Activated CD4-positive, alpha-beta memory T cell treated with anti-CD3 and anti-CD28 coated beads for 36 hours (primary cell): ENCODE measurements at regions not wholly inside any gene's neighbourhood (a gene's known extent, or its start where the extent isn't known, plus 50 kb on each side); places are given as distances from the start of the nearest gene placed in this dataset.

Source experiments
- CTCF ChIA-PET: fragments of 350-600 bp; sonication (Branson Sonifier 250); formaldehyde crosslinking; loops from one replicate; lab custom pipeline; 2021; ENCODE audit warnings: antibody characterized with exemption, inconsistent platforms; lab: Charles Lee
- POLR2A ChIA-PET: fragments of 350-600 bp; sonication (Branson Sonifier 250); formaldehyde crosslinking; loops from one replicate; lab custom pipeline; 2021; ENCODE audit warnings: antibody characterized with exemption; lab: Charles Lee
- DNase-seq: peaks from one replicate; pipeline ENCODE4 v3.0.0-alpha.2; 2020
- H3K27ac Mint-ChIP-seq: one replicate; pipeline ENCODE4 v1.8.0; 2021; ENCODE audit warnings: mixed read lengths
- H3K27me3 Mint-ChIP-seq: one replicate; pipeline ENCODE4 v1.8.0; 2021; ENCODE audit warnings: mixed read lengths
- H3K36me3 Mint-ChIP-seq: one replicate; pipeline ENCODE4 v1.8.0; 2021; ENCODE audit warnings: mixed read lengths
- H3K4me1 Mint-ChIP-seq: one replicate; pipeline ENCODE4 v1.8.0; 2021; ENCODE audit warnings: low read depth, mixed read lengths
- H3K4me3 Mint-ChIP-seq: one replicate; pipeline ENCODE4 v1.8.0; 2021; ENCODE audit warnings: mild to moderate bottlenecking, mixed read lengths
- H3K9me3 Mint-ChIP-seq: one replicate; pipeline ENCODE4 v1.8.0; 2021; ENCODE audit warnings: mixed read lengths
- intact Hi-C: fragments of 100-400 bp; cut with micrococcal nuclease; formaldehyde crosslinking; loops from one replicate; pipeline ENCODE4 v1.15.1; 2023

DNA sequence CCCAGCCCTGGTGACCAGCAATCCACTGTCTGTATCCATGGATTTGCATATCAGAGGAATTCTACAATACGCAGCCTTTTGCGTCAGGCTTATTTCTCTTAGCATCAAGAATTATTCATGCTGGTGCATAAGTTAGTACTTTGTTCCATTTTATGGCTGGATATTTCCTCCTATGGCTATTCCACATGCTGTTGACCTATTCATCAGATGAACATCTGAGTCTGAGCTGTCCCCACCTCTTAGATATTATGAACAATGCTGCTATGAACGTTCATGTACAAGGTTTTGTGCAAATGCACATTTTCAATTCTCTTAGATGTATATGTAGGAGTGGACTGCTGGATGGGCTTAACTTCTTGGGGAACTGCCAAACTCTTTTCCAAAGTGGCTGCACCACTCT, 79.0 kb upstream of the CST7 start:
- H3K27me3 Mint-ChIP-seq, result peaks cover 7% of the 10 kb centered on the region
- ChIA-PET CTCF (no interaction called here), POLR2A (no interaction called here)
- no peak overlapping the region for H3K27ac Mint-ChIP-seq
- H3K4me1 Mint-ChIP-seq, result no peaks in the 10 kb centered on the region
- H3K9me3 Mint-ChIP-seq, result peaks cover 10% of the 10 kb centered on the region
- intact Hi-C loops, result no loop called here
- H3K4me3 Mint-ChIP-seq, result no peak overlapping the region
- no peak for DNase-seq
- peaks cover 3% of the 10 kb centered on the region for H3K36me3 Mint-ChIP-seq

DNA sequence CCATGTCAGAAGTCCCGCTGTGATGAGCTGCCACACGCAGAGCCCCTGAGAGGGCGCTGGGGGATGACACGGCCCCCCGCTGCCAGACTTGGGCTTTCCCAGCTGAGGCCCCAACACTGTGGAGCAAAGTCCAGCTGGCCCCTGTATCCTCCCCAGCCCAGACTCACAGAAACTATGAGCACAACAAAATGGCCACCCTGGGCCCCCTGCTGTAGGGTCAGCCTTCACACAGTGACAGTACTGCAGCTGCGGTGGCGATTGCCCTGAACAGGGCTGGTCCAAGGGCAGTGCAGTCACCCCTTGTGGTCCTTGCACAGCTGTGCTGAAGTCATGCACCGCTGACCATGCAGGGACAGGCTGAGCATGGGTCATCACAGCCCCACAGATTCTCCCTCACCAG, 78.2 kb upstream of the CST7 start:
- Mint-ChIP-seq H3K4me3 (no peak overlapping the region), H3K27ac (no peak overlapping the region), H3K4me1 (no peaks in the 10 kb centered on the region), H3K27me3 (peaks cover 7% of the 10 kb centered on the region), H3K36me3 (no peaks in the 10 kb centered on the region), H3K9me3 (peaks cover 2% of the 10 kb centered on the region)
- ChIA-PET CTCF (no interaction called here), POLR2A (no interaction called here)
- no peak for DNase-seq
- intact Hi-C loops, result no loop called here

DNA sequence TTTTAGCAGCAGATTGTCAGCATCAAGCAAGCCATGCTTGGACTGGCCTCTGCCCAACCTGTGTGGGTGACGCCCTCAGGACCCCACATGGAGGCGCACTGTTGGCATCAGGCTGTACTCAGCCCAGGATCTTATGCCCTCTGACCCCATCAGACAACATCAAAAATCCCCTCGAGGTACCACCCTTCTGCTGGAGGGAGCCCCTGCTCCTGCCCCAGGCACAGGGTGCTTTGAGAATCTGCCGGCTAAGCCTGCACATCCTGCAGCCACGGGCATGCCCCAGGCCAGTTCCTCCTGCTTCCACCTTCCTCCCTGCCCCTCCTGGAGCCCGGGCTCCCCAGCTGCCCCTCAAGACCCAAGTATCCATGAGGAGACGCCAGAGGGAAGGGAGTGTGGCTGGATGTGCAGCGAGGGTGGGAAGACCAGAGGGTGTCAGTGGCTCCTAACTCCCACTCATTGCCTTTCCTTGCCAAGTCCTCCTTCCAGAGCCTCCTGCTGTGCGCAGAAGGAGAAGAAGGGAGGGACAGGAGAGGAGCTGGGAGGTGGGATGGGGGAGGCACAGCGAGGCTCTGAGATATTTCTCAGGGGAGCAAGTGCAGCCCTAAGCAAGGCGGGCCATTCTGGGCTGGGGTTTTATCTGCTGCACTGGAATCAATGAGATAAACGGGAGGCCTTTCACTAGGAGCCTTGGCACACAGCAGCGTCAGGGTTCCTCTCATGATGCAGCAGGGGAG, 77.4 kb upstream of the CST7 start:
- H3K4me3 Mint-ChIP-seq, result no peak overlapping the region
- POLR2A ChIA-PET, result no interaction called here

DNA sequence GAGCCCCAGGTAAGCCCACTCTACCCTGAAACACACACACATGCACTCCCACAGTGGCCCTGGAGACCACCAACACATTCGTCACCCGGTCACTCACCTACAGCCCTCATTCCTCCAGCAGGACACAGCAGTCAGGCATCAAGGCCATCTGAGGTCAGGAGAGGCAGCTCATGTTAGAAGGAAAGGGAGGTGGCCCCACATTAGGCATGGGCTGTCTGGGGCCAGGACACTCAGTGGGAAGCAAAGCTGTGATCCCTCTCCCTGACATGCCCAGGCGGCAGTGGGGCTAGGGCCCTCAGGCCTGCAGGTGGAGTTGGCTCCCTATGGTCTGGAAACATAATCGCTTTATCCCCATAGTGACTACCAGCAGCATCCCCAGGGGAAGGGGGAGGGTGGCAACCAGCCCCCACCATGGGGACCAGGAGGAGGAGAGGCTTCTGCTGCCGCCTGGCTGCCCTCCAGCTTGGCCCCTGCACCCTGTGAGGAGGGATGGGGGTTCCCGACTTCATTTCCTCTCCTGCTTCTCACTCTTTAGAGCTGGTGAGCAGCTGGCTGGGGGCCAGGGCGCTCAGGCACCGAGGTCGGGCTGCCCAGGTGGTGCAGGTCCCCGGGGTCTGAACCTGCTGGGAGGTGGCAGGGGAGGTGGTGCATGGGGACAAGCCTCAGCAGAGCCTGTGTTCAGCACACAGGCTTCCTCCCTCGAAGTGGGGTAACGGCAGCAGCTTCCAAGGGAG, 76.6 kb upstream of the CST7 start:
- Mint-ChIP-seq H3K9me3 (no peaks in the 10 kb centered on the region), H3K4me1 (no peaks in the 10 kb centered on the region), H3K27me3 (peaks cover 7% of the 10 kb centered on the region), H3K4me3 (no peak overlapping the region), H3K36me3 (no peaks in the 10 kb centered on the region), H3K27ac (no peak overlapping the region)
- intact Hi-C loops, result no loop called here
- DNase-seq, result no peak
- CTCF ChIA-PET, result no interaction called here
- POLR2A ChIA-PET, result no interaction called here

More for the DNA sequence above, 77.4 kb upstream of the CST7 start:
- no peak for DNase-seq
- Mint-ChIP-seq H3K27me3 (peaks cover 7% of the 10 kb centered on the region), H3K36me3 (no peaks in the 10 kb centered on the region), H3K4me1 (no peaks in the 10 kb centered on the region), H3K9me3 (no peaks in the 10 kb centered on the region), H3K27ac (no peak overlapping the region)
- CTCF ChIA-PET, result no interaction called here
- intact Hi-C loops, result no loop called here

DNA sequence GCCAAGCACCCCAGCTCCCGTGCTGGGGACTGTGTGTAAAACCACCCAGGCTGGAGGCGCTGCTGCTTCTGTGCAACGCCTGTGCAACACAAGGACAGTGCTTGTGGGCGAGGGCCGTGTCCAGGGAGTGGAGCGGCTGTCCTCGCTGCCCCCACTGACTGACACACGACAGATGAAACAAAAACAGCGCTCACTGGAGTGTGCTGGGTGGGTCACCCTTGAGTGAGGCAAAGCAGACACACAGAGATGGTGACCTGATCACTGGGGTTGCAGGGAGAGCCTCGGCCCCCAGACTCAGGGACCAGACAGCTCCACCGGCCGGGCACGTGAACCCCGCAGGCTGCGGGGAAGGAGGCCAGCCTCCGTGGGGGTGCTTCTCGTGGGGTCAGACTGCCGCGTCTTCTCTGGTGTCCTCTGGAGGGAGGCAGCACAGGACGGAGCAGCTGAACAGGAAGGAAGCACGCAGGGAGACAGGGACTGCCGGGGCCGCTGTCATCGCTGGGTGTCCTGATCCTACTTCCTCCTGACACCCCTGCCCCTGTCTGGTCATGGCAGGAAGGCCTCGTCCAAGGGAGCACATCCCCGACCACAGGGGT, 75.9 kb upstream of the CST7 start:
- peaks cover 7% of the 10 kb centered on the region for H3K27me3 Mint-ChIP-seq
- no peak overlapping the region for H3K4me3 Mint-ChIP-seq
- H3K27ac Mint-ChIP-seq, result no peak overlapping the region
- no peaks in the 10 kb centered on the region for H3K9me3 Mint-ChIP-seq
- ChIA-PET CTCF (no interaction called here), POLR2A (no interaction called here)
- intact Hi-C loops, result no loop called here
- no peak for DNase-seq
- no peaks in the 10 kb centered on the region for H3K4me1 Mint-ChIP-seq
- no peaks in the 10 kb centered on the region for H3K36me3 Mint-ChIP-seq

DNA sequence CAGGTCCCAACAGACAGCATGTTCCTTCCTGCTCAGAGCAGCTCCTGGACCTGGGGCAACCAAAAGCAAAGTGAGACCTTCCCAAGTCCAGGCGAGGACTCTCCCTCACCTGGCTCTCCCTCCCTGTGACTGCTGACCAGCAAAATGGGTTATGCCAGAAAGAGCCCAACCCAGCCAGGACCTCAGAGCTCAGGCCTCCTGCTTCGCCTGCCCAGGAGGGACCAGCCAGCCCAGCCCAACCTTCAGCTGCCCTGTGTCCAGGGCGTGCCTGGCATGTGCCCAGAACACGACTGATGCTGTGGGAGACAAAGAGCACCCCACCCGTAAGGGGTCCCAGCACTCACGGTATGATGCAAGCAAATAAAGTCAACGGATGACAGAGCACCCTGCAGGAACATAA, 74.0 kb upstream of the CST7 start:
- no peaks in the 10 kb centered on the region for H3K4me1 Mint-ChIP-seq
- no peaks in the 10 kb centered on the region for H3K9me3 Mint-ChIP-seq
- H3K27me3 Mint-ChIP-seq, result peaks cover 7% of the 10 kb centered on the region
- DNase-seq, result no peak
- intact Hi-C loops, result no loop called here
- CTCF ChIA-PET, result no interaction called here
- H3K27ac Mint-ChIP-seq, result no peak overlapping the region
- H3K36me3 Mint-ChIP-seq, result no peaks in the 10 kb centered on the region
- H3K4me3 Mint-ChIP-seq, result no peak overlapping the region
- POLR2A ChIA-PET, result no interaction called here

DNA sequence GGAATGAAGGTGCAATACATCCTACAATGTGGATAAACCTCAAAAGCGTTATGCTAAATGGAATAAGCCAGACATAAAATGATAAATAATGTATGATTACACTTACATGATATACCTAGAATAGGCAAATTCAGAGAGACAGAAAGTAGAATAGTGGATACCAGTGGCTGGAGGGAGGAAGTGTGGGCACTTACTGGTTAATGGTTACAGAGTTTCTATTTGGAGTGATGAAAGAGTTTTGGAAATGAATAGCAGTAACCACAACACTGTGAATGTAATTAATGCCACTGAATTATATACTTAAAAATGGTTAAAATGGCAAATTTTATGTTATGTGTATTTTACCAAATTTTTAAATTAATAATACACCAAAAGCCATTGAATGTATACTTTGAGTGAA, 71.4 kb upstream of the CST7 start:
- Mint-ChIP-seq H3K4me1 (no peaks in the 10 kb centered on the region), H3K27ac (no peak overlapping the region), H3K36me3 (peaks cover 1% of the 10 kb centered on the region), H3K9me3 (no peaks in the 10 kb centered on the region), H3K27me3 (peaks cover 4% of the 10 kb centered on the region), H3K4me3 (no peak overlapping the region)
- ChIA-PET POLR2A (no interaction called here), CTCF (no interaction called here)
- intact Hi-C loops, result no loop called here
- no peak for DNase-seq

DNA sequence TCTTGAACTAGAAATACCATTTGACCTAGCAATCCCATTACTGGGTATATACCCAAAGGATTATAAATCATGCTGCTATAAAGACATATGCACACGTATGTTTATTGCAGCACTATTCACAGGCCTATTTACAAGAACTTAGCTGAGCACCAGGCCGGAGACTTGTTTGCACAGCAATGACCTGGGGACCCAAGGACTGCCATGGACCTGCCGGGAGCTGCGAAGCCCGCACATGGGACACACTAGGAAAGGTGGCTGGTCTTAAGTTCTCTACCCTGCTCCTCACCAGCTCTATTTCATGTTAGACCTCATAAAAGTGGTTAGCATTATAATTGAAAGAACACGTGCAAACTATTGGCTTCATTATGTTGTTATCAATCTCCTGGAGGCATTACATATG, 70.4 kb upstream of the CST7 start:
- no peak for DNase-seq
- peaks cover 4% of the 10 kb centered on the region for H3K27me3 Mint-ChIP-seq
- H3K4me1 Mint-ChIP-seq, result no peaks in the 10 kb centered on the region
- no peak overlapping the region for H3K4me3 Mint-ChIP-seq
- CTCF ChIA-PET, result no interaction called here
- H3K36me3 Mint-ChIP-seq, result peaks cover 3% of the 10 kb centered on the region
- no peak overlapping the region for H3K27ac Mint-ChIP-seq
- POLR2A ChIA-PET, result no interaction called here
- H3K9me3 Mint-ChIP-seq, result peaks cover 7% of the 10 kb centered on the region
- intact Hi-C loops, result no loop called here

DNA sequence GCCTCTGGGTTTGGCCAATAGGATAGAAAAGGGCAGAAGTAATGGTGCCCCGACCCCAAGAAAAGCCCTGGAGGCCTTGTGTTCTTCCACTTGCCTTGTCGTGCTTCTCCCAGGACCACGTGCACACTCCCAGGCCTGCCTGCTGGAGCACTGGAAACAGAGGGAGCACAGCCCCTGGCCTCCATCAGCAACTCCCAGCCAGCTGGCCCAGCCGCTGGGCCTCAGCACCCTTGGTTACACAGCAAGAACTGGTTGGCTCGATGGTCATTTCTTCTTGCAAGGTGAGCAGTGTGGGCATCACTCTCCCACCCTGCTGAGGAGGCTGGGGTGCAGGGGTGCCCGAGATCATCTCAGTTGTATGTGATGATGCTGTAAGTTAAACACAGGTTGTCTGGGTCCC, 69.2 kb upstream of the CST7 start:
- no peaks in the 10 kb centered on the region for H3K4me1 Mint-ChIP-seq
- H3K27me3 Mint-ChIP-seq, result peaks cover 4% of the 10 kb centered on the region
- peaks cover 13% of the 10 kb centered on the region for H3K9me3 Mint-ChIP-seq
- H3K27ac Mint-ChIP-seq, result no peak overlapping the region
- no peak overlapping the region for H3K4me3 Mint-ChIP-seq
- ChIA-PET CTCF (no interaction called here), POLR2A (no interaction called here)
- H3K36me3 Mint-ChIP-seq, result peaks cover 3% of the 10 kb centered on the region
- DNase-seq, result no peak
- intact Hi-C loops, result no loop called here

DNA sequence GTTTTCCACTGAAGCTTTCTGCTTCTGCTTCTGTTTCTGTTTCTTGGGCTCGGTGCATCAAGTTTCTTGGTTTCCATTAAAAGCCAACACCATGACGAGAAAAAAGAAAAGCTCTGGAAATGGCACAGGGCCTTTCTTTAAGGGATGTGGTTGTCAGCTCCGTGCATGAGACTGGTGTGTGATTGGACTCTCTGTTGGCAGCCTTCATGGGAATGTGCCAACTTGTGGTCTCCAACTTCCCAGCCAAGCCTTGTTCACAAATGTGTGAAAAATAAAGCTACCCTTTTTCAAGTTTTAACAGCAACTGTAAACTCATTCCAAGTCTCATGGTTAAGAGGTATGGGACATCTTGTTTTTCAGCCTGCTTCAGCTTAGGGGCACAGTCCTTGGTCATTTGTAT, 68.7 kb upstream of the CST7 start:
- H3K4me3 Mint-ChIP-seq, result no peak overlapping the region
- intact Hi-C loops, result no loop called here
- H3K9me3 Mint-ChIP-seq, result peaks cover 13% of the 10 kb centered on the region

DNA sequence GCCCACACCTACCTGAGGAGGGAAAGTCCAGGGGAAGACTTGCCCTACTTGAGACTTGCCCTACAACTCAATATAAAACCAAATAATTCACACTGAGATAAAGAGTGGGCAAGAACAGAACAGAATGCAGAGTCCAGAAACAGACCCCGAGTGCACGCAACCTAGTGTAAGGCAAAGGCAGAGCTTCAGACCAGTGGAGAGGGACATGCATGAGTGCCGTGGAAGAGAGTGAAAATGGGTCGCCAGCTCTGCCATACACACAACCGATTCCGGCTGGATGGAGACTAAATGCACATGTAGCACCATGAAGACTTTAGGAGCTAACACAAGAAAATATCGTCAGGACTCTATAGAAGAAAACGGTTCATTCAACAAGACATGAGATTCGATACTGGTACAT, 58.8 kb upstream of the CST7 start:
- no peaks in the 10 kb centered on the region for H3K27me3 Mint-ChIP-seq
- no peaks in the 10 kb centered on the region for H3K9me3 Mint-ChIP-seq
- H3K4me3 Mint-ChIP-seq, result no peak overlapping the region
- intact Hi-C loops, result no loop called here
- no peaks in the 10 kb centered on the region for H3K36me3 Mint-ChIP-seq
- ChIA-PET POLR2A (no interaction called here), CTCF (no interaction called here)
- no peaks in the 10 kb centered on the region for H3K4me1 Mint-ChIP-seq
- no peak for DNase-seq
- no peak overlapping the region for H3K27ac Mint-ChIP-seq

More for the DNA sequence above, 68.7 kb upstream of the CST7 start:
- Mint-ChIP-seq H3K36me3 (peaks cover 3% of the 10 kb centered on the region), H3K27ac (no peak overlapping the region), H3K4me1 (no peaks in the 10 kb centered on the region), H3K27me3 (peaks cover 4% of the 10 kb centered on the region)
- ChIA-PET CTCF (no interaction called here), POLR2A (no interaction called here)
- no peak for DNase-seq

DNA sequence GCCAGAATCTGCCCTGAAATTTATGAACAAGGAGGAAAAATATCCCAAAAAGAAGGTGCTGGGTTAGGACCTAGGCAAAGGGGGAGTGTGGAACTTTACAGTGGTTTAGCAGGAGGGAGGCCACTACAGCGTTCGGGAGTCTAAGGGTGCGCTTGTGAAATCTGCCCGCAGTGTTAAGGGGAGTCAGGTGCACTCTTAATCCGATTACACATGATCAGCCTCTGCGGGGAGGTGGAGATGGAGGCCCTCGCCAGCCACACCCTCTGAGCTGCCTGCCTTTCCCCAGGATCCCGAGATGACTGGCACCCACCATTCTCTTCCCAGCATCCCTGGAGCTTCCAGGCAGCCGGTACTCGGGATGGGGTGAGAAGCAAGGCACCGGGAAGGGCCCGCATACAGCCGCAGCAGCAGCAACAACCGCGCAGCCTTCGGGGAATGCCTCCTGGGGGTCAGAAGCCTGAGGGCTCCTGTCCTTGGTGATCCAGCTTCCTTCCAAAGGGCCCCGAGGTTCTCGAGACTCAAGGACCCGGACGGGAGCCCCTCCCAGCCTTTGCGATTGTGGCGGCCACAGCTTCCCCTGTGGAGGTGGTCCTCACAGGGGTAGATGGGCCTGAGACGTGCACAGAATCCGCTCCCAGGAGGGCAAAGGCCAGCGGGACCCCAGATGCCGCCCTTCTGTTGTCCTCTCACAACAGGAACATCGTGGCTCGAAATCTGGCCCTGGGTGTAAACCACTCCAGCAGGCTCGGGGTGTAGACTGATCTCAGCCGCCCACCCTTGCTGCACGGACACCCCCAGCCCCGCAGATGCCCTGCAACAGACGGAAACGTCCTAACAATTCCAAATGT, 57.3 kb upstream of the CST7 start:
- ChIA-PET POLR2A (no interaction called here), CTCF (no interaction called here)
- intact Hi-C loops, result no loop called here
- Mint-ChIP-seq H3K4me1 (no peaks in the 10 kb centered on the region), H3K27me3 (no peaks in the 10 kb centered on the region), H3K9me3 (no peaks in the 10 kb centered on the region), H3K36me3 (no peaks in the 10 kb centered on the region), H3K4me3 (no peak overlapping the region), H3K27ac (no peak overlapping the region)
- no peak for DNase-seq
